ENCODE measurements at regions not wholly inside any gene's neighbourhood (a gene's known extent, or its start where the extent isn't known, plus 50 kb on each side); places are given as distances from the start of the nearest gene placed in this dataset.
"Not testable (repeated sequence)": the region's sequence is repeated elsewhere in the genome, so short reads cannot be mapped to it uniquely, and the experiment has no call there.

- DNase-seq (ENCODE audit: insufficient read length, low spot score, missing footprints) = no peak
- H2AFZ ChIP-seq (ENCODE audit: low read length) = no peak overlapping the region
- H3K27me3 ChIP-seq (ENCODE audit: insufficient read depth, low read length) = no peaks in the 10 kb centered on the region
- peaks cover 6% of the 10 kb centered on the region for H3K9me3 ChIP-seq (ENCODE audit: low read depth, low read length)
- H3K4me3 ChIP-seq (ENCODE audit: insufficient read depth, low read length) = no peak overlapping the region
- H4K20me1 ChIP-seq (ENCODE audit: insufficient read depth, low read length) = no peaks in the 10 kb centered on the region
- H3K4me2 ChIP-seq (ENCODE audit: insufficient read depth, low read length) = no peak overlapping the region
- no peak for TF ChIP-seq CTCF (IDR thresholded peaks at IDR 0.05; ENCODE audit: extremely low read depth, low read depth, low read length)
- no peaks in the 10 kb centered on the region for H3K36me3 ChIP-seq (ENCODE audit: insufficient read depth, low read length)
- no peak overlapping the region for H3K27ac ChIP-seq (ENCODE audit: low read depth, low read length)
- H3K4me1 ChIP-seq (ENCODE audit: insufficient read depth, low read length) = no peaks in the 10 kb centered on the region
- H3K79me2 ChIP-seq (ENCODE audit: insufficient read depth, low read length) = no peaks in the 10 kb centered on the region
Observed at GRCh38 chr9:103552712-103553111, 541.4 kb upstream of the SMC2 start.

GRCh38 chr9:103574056-103574455 is 520.1 kb upstream of the SMC2 start:
- Histone ChIP-seq H3K36me3 (ENCODE audit: insufficient read depth, low read length) (no peaks in the 10 kb centered on the region), H3K79me2 (ENCODE audit: insufficient read depth, low read length) (no peaks in the 10 kb centered on the region), H3K27ac (ENCODE audit: low read depth, low read length) (no peak overlapping the region), H3K4me3 (ENCODE audit: insufficient read depth, low read length) (no peak overlapping the region), H3K4me2 (ENCODE audit: insufficient read depth, low read length) (no peak overlapping the region), H3K9me3 (ENCODE audit: low read depth, low read length) (no peaks in the 10 kb centered on the region), H3K4me1 (ENCODE audit: insufficient read depth, low read length) (no peaks in the 10 kb centered on the region), H4K20me1 (ENCODE audit: insufficient read depth, low read length) (no peaks in the 10 kb centered on the region), H2AFZ (ENCODE audit: low read length) (no peak overlapping the region), H3K27me3 (ENCODE audit: insufficient read depth, low read length) (no peaks in the 10 kb centered on the region)
- no peak for TF ChIP-seq CTCF (IDR thresholded peaks at IDR 0.05; ENCODE audit: extremely low read depth, low read depth, low read length)
- DNase-seq (ENCODE audit: insufficient read length, low spot score, missing footprints) = no peak

GRCh38 chr9:103586721-103587120 is 507.4 kb upstream of the SMC2 start:
- Histone ChIP-seq H3K36me3 (ENCODE audit: insufficient read depth, low read length) (no peaks in the 10 kb centered on the region), H3K4me3 (ENCODE audit: insufficient read depth, low read length) (no peak overlapping the region), H4K20me1 (ENCODE audit: insufficient read depth, low read length) (no peaks in the 10 kb centered on the region), H3K4me2 (ENCODE audit: insufficient read depth, low read length) (no peak overlapping the region), H3K27ac (ENCODE audit: low read depth, low read length) (no peak overlapping the region), H3K4me1 (ENCODE audit: insufficient read depth, low read length) (no peaks in the 10 kb centered on the region), H3K27me3 (ENCODE audit: insufficient read depth, low read length) (no peaks in the 10 kb centered on the region), H3K79me2 (ENCODE audit: insufficient read depth, low read length) (no peaks in the 10 kb centered on the region), H2AFZ (ENCODE audit: low read length) (no peak overlapping the region), H3K9me3 (ENCODE audit: low read depth, low read length) (no peaks in the 10 kb centered on the region)
- DNase-seq (ENCODE audit: insufficient read length, low spot score, missing footprints) = no peak
- no peak for TF ChIP-seq CTCF (IDR thresholded peaks at IDR 0.05; ENCODE audit: extremely low read depth, low read depth, low read length)

- no peaks in the 10 kb centered on the region for H3K4me1 ChIP-seq (ENCODE audit: insufficient read depth, low read length)
- no peaks in the 10 kb centered on the region for H4K20me1 ChIP-seq (ENCODE audit: insufficient read depth, low read length)
- no peak for TF ChIP-seq CTCF (IDR thresholded peaks at IDR 0.05; ENCODE audit: extremely low read depth, low read depth, low read length)
- no peak overlapping the region for H2AFZ ChIP-seq (ENCODE audit: low read length)
- H3K4me3 ChIP-seq (ENCODE audit: insufficient read depth, low read length) = no peak overlapping the region
- no peak overlapping the region for H3K4me2 ChIP-seq (ENCODE audit: insufficient read depth, low read length)
- no peaks in the 10 kb centered on the region for H3K36me3 ChIP-seq (ENCODE audit: insufficient read depth, low read length)
- H3K79me2 ChIP-seq (ENCODE audit: insufficient read depth, low read length) = no peaks in the 10 kb centered on the region
- DNase-seq (ENCODE audit: insufficient read length, low spot score, missing footprints) = no peak
- H3K9me3 ChIP-seq (ENCODE audit: low read depth, low read length) = no peaks in the 10 kb centered on the region
- H3K27ac ChIP-seq (ENCODE audit: low read depth, low read length) = no peak overlapping the region
- H3K27me3 ChIP-seq (ENCODE audit: insufficient read depth, low read length) = no peaks in the 10 kb centered on the region
Observed at GRCh38 chr9:103601287-103601686, 492.8 kb upstream of the SMC2 start.

- not testable (repeated sequence) for H3K4me2 ChIP-seq (ENCODE audit: insufficient read depth, low read length); H3K4me3 ChIP-seq (ENCODE audit: insufficient read depth, low read length); H4K20me1 ChIP-seq (ENCODE audit: insufficient read depth, low read length); H3K27ac ChIP-seq (ENCODE audit: low read depth, low read length); H2AFZ ChIP-seq (ENCODE audit: low read length); H3K27me3 ChIP-seq (ENCODE audit: insufficient read depth, low read length); H3K4me1 ChIP-seq (ENCODE audit: insufficient read depth, low read length); DNase-seq (ENCODE audit: insufficient read length, low spot score, missing footprints); H3K9me3 ChIP-seq (ENCODE audit: low read depth, low read length); H3K79me2 ChIP-seq (ENCODE audit: insufficient read depth, low read length); H3K36me3 ChIP-seq (ENCODE audit: insufficient read depth, low read length)
Observed at GRCh38 chr9:103611950-103612349, 482.2 kb upstream of the SMC2 start.
